Nephron progenitor cell (in vitro differentiated cells): ENCODE measurements at regions not wholly inside any gene's neighbourhood (a gene's known extent, or its start where the extent isn't known, plus 50 kb on each side); places are given as distances from the start of the nearest gene placed in this dataset.

Experiments
- DNase-seq: peaks from one replicate; pipeline ENCODE4 v3.0.0; 2021
- H3K27ac Mint-ChIP-seq: 2 replicates; pipeline ENCODE4 v1.8.0; 2021; ENCODE audit warnings: mild to moderate bottlenecking, moderate library complexity, mixed read lengths
- H3K27me3 Mint-ChIP-seq: 2 replicates; pipeline ENCODE4 v1.8.0; 2021; ENCODE audit warnings: mild to moderate bottlenecking, low read depth, mixed read lengths; ENCODE audit not compliant: poor library complexity
- H3K36me3 Mint-ChIP-seq: 2 replicates; pipeline ENCODE4 v1.8.0; 2021; ENCODE audit warnings: low read depth, mixed read lengths
- H3K4me1 Mint-ChIP-seq: 2 replicates; pipeline ENCODE4 v1.8.0; 2021; ENCODE audit warnings: mixed read lengths
- H3K4me3 Mint-ChIP-seq: 2 replicates; pipeline ENCODE4 v1.8.0; 2021; ENCODE audit warnings: mild to moderate bottlenecking, moderate library complexity, mixed read lengths
- H3K9me3 Mint-ChIP-seq: 2 replicates; pipeline ENCODE4 v1.8.0; 2021; ENCODE audit warnings: mild to moderate bottlenecking, moderate library complexity, mixed read lengths
- CTCF ChIP-seq: fragments of 200-600 bp; sonication (generic); IDR thresholded peaks from 2 replicates; pipeline ENCODE4 v1.5.0; 2021; ENCODE audit warnings: antibody characterized with exemption

GRCh38 chr18:79624356-79625170 lies 55.0 kb upstream of the CTDP1 start:
- Mint-ChIP-seq H3K27me3 (peaks cover 19% of the 10 kb centered on the region), H3K27ac (no peak overlapping the region), H3K4me1 (peaks cover 17% of the 10 kb centered on the region), H3K9me3 (no peaks in the 10 kb centered on the region), H3K4me3 (no peak overlapping the region), H3K36me3 (no peaks in the 10 kb centered on the region)
- no peak for TF ChIP-seq CTCF
- no peak for DNase-seq

GRCh38 chr18:79625195-79625923 lies 54.2 kb upstream of the CTDP1 start:
- H3K4me1 Mint-ChIP-seq: peaks cover 17% of the 10 kb centered on the region
- no peak overlapping the region for H3K27ac Mint-ChIP-seq
- no peaks in the 10 kb centered on the region for H3K36me3 Mint-ChIP-seq
- peaks cover 19% of the 10 kb centered on the region for H3K27me3 Mint-ChIP-seq
- no peak overlapping the region for H3K4me3 Mint-ChIP-seq
- DNase-seq: no peak
- TF ChIP-seq CTCF: no peak
- H3K9me3 Mint-ChIP-seq: no peaks in the 10 kb centered on the region

- H3K36me3 Mint-ChIP-seq: no peaks in the 10 kb centered on the region
- H3K4me3 Mint-ChIP-seq: no peak overlapping the region
- no peak overlapping the region for H3K27ac Mint-ChIP-seq
- H3K27me3 Mint-ChIP-seq: peaks cover 16% of the 10 kb centered on the region
- DNase-seq: no peak
- H3K4me1 Mint-ChIP-seq: peaks cover 17% of the 10 kb centered on the region
- H3K9me3 Mint-ChIP-seq: no peaks in the 10 kb centered on the region
- no peak for TF ChIP-seq CTCF
Measured at GRCh38 chr18:79625924-79626561, 53.6 kb upstream of the CTDP1 start.

GRCh38 chr18:79626905-79627749 lies 52.5 kb upstream of the CTDP1 start:
- Mint-ChIP-seq H3K4me3 (no peak overlapping the region), H3K9me3 (no peaks in the 10 kb centered on the region), H3K36me3 (no peaks in the 10 kb centered on the region), H3K27me3 (peaks cover 13% of the 10 kb centered on the region), H3K27ac (no peak overlapping the region), H3K4me1 (peaks cover 17% of the 10 kb centered on the region)
- no peak for DNase-seq
- TF ChIP-seq CTCF: no peak

GRCh38 chr18:79627750-79628294 lies 51.8 kb upstream of the CTDP1 start:
- Mint-ChIP-seq H3K27me3 (peaks cover 10% of the 10 kb centered on the region), H3K4me3 (no peak overlapping the region), H3K27ac (peak overlapping the region; percentile 72), H3K36me3 (no peaks in the 10 kb centered on the region), H3K4me1 (peaks cover 17% of the 10 kb centered on the region), H3K9me3 (no peaks in the 10 kb centered on the region)
- no peak for TF ChIP-seq CTCF
- no peak for DNase-seq
